Midbrain (tissue), 1 donor: ENCODE measurements at regions not wholly inside any gene's neighbourhood (a gene's known extent, or its start where the extent isn't known, plus 50 kb on each side); places are given as distances from the start of the nearest gene placed in this dataset.

Source experiments
- DNase-seq: peaks from one replicate; lab custom pipeline; 2025; lab: John Stamatoyannopoulos, UW

- DNase-seq: no peak
Measured at GRCh38 chr4:20643631-20644030, 56.6 kb upstream of the PACRGL start.

- DNase-seq: no peak
Measured at GRCh38 chr4:20645236-20645635, 55.0 kb upstream of the PACRGL start.

GRCh38 chr4:20646287-20646686, 54.0 kb upstream of the PACRGL start:
- DNase-seq: no peak
